ENCODE measurements at regions not wholly inside any gene's neighbourhood (a gene's known extent, or its start where the extent isn't known, plus 50 kb on each side); places are given as distances from the start of the nearest gene placed in this dataset.

DNA sequence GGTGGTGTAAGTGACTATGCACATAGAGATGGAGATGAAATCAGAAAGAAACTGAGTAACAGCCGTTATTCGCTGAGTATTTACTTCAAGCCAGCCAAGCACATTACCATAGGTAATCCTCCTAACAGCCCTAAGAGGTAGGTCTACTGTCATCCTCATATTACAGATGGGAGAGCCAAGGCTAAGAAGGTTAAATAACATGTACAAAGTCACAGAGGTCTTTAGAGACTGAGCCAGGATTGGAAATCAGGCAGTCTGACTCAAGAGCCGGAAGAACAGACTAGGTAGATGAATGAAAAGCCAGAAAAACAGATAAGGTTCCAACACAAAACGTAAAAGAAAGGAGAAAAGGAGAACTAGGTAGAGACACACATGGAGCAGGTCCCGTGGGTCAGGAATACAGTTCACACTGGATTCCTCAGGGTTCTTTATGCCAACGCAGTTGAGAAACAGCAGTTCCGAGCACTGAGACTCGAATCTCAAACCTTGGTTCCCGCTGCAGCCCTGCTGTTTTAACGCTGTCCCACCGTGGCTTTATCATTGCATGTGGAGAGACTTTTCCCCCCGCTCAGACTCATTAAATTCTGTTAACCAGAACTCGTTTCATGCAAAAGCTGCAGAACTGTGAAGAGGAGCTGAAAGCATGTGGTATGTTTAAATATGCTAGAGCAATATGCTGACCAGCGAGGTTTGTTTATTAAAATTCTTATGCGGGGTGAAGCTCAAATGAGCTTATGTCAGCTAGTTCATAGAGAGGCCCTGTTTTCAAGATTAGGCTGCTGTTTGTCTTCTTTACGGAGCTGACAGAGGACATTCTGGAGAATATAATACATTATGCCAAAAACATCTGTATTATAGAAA is 537.9 kb downstream of the CD83 start:
- DNase-seq: no peak

DNA sequence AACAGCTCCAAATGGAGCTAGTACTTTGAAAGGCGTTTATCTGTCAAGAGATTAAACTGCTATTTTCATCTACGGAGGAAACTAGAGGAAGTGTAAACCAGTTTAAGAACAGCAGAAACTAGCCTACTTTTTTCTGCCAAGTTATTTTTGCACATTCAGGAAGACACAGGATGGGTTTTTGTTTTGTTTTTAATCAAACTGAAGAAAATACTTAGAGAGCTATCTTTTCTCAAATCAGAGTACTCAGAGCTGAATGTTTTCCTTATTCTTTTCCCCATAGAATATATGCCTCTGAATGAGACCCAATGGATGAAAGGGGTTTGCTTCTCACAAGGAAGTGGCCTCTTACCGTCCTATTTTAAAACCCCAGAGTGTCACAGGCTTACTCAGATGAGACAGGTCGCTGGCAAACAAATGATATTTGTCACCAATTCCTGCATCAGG is 538.5 kb downstream of the CD83 start:
- DNase-seq: no peak

DNA sequence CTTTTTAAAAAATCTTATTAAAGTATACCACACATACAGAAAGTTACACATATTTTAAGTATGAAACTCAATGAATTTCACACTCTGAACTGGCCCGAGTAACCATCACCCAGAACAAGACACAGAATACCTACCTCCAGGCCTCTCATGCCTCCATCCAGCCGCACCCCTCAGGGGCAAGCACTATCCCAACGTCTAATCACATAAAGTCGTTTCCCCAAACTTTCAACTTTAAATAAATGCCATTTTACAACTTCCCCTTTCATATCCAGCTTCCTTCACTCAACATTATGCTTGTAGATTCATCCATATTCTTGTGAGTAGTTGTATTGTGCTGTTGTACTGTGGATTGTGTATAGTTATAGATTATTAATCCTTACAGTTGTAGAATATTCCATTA is 539.1 kb downstream of the CD83 start:
- no peak for DNase-seq

DNA sequence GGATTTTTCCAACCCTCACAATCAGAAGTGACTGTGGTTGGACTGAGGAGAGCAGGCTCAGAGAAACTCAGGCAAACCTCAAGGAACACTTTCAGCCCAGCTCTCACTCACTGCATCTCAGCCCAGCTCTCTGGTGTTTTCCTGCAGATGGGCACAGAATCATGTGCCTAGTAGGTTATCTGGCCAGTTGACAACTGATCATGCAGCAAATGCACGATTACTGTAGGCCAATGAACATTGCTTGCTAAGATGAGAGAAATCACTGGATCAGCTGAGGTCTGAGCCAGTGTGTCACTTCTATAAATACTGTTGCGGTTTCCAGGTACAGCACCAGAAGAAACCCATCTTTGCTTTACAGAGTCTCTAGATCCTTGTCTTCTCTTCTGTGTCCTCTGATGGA is 540.5 kb downstream of the CD83 start:
- no peak for DNase-seq

DNA sequence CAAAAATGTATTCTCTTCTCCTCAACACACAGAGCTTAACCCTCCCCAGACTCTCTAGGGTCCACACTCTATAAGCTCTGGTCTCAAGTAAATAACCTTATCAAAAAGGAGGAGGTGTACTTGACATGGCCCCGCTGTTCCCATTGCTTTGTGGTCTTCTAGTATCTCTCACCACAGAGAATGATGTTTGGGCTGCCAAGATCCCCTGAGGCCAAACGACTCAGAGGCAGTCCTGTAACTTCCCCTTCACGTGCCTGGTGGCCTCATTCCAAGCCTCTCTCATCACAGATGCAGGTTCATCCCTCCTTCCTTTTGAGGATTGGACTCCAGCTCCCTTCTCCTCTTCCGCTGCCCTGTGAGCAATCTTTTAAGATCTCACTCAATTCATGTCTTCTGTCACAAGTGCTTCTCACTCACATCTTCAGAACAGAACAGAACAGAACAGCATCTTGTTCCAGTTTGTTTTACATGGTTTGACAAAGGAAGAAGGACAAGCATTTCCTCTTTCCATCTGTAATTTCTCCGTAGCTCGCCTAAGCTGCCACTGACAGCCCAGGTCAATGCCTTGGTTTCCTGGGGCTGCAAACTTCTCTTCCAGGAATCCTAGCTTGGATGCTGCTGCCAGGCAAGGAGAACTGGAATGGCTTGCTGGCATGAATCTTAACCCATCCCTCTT is 541.5 kb downstream of the CD83 start:
- DNase-seq: peak; percentile 93

DNA sequence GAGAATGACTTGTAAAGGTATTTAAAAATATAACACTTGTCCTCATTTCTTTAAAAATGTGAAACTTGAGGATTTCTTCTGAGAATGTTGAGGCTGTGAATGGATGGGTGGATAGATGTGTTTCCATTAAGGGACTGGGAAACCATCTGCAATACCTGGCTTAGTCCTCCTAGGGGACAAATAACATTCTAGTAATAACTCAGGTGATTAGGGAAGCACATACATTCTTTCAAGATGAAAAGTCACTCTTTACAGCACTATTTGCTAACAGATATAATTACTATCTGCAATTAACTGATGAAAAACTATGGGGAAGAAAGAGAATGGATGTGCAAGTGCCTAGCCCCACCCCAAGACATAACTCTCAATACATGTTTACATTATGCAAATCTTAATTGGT is 542.3 kb downstream of the CD83 start:
- DNase-seq: no peak

DNA sequence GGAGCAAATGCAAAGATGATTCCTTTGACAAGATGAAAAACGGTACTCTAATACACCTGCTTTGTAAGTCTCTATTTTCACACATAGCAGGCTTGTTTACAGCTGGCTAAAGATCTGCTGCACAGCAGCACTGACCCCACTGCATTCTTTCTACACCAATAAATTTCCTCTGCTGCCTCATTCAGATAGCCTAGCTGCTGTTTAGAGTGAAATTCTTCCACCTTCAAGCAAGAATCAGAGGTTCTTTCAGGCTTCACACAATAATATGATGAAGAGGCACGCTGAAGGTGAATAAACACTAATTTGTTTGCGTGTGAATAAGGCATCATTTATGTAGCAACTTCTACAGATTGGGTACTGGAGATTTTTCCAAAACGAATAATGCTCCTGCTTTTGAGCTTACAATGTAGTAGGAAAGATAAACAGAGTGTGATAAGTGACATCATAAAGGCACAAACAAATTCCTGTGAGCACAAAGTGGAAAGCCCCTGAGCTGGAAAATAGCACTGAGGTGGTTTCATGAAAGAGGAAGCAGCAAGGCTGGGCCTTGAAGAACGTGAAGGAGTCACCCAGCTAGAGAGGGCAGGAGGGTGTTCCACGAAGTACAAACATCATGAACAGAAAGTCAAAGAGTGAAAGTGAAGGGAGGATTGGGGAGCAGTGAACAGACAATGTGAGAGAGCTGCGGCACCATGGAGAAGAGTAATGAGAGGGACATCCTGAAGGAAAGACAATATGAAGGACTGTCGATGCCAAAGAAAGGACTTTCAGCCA is 543.4 kb downstream of the CD83 start:
- DNase-seq: peak; percentile 36

DNA sequence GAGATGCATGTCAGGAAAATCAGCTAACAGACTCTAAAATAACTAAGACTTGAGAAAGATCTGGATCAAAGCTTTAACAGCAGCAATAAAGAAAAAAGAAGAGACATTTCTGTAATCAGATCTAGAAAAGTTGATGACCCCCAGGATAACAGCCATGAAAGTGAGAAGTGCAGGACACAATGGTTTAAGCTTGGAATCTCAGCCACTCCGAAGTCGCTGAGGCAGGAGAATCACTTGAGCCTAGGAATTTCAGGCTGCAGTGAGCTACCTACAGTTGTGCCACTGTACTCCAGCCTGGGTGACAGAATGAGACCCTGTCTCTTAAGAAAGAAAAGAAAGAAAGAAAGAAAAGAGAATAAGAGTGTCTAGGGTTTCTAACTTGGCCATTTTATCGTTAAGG is 544.1 kb downstream of the CD83 start:
- no peak for DNase-seq

DNA sequence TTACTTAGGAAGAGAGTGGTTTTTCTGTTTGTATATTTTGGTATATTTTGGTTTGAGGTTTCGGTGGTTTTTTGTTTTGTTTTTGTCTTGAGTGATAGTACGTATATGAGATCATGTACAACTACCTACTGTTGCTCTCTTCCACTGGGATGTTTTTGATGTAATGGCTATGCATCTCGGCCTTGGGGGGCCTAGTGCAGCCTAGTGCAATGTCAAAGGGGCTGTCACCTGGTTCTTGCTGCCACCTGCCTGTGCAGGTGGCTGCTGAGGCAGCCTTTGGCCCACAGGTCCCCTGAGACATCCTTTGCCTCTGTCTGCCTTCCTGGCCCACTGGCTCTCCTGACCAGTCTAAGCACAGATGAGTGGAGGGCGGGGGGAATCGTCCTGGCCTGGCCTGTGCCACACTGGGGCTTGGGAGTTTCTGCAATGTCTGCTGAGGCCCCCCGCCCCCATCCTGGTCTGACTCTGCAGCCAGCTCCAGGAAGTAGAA is 546.6 kb downstream of the CD83 start:
- no peak for DNase-seq

DNA sequence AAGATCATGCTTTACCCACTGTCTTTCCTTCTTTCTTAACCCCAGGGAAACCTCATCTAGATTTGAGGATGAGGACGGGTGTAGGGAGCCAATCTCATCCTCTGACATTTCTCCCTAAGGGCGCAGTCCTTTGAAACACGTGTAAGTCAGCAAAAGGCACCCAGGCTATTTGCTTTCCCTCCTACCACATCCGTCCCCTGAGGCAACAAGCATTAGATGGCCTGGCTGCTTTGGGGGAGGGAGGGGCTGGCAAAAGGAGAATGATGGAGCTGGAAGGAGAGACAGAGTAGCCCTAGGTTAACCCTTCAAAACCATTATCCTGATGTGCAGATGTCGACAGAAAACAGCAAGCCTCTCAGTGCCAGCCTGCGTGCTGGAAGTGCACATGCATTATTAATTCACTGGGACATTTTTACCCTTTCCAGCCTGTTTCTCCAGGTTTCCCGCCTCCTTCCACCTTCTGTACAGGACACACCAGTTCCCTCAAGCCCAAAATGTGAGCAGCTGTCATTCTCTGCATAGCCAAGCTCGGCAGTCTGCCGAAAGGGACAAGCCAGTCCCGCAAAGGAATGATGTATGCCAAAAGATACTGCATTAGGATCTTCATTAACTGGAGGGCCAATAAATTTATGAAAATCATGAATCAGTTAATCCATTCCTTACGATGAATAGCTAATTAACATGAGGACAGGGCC is 547.2 kb downstream of the CD83 start:
- DNase-seq: peak; percentile 93

DNA sequence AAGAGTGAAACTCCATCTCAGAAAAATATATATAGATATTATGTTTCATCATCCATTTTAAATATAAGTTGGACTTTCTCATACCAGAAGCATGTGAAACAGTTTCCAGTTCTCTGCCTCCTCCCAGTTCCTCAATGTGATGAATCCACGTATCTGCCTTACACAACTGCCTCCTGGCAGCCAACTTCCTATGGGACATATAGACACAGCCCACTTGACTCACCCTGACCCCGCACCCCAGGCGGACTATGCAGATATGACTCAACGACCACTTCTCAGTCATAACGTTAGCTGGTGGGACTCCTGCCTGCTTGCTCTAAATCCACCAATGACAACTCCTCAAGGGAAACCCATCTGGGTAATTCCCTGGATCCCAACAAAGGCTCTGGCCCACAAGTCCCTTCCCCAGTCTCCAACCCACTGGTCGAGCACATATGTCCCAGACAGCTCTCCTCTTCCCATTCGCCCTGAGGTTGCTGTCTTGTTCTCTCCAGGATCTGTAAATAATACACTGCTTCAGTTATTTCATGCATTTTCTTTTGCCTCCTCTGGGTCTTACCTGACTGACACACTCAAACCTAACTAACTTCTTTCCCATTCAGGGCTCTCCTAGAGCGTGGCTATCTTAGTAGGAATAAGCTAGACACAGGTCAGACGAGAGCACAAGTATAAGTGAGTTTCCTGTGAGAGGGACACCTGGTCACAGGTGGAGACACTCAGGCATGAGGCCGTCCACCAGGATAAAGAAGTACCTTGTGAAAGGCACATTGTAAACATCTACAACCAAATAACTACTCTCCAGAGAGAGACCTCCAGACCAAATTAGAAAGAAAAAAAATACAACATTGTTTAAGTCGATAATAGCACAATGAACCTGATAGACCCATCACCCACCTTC is 548.5 kb downstream of the CD83 start:
- DNase-seq: peak; percentile 99

DNA sequence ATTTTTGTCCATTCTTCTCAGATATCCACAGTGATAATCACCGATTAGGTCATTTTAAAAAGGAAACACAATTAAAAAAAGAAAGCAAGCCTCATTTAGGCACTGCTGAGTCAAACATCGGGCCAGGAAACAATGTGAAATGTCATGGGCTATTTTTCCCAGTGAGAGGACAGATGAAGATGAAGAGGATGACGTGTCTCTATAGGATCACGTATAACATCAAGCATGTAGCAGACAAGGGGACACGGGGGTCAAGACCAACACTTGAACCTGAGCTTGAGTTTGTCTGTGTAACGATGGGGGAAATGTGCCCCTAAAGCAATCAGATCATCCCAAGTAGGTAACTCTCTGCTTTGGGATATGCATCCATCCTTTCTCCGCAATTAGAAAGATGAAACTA is 553.2 kb downstream of the CD83 start:
- no peak for DNase-seq

DNA sequence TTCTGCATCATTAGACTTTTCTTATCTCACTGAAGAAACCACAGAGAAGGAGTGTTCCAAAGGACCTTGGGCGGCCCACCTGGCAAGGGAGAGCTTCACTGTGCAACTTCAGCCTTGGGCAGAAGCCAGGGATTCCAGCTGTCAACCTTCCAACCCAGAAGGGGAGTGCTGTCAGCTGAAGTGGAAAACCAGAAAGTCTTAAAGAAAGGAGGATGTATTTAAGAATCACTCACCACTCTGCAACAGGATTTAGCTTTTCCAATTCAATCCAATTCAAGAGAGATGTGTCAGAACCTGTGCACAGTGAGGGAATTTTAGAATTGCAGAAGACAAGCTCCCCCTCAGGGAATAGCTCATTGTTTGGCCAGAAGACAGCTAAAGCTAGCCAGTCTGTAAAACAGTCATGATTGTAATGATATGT is 553.7 kb downstream of the CD83 start:
- DNase-seq: no peak

DNA sequence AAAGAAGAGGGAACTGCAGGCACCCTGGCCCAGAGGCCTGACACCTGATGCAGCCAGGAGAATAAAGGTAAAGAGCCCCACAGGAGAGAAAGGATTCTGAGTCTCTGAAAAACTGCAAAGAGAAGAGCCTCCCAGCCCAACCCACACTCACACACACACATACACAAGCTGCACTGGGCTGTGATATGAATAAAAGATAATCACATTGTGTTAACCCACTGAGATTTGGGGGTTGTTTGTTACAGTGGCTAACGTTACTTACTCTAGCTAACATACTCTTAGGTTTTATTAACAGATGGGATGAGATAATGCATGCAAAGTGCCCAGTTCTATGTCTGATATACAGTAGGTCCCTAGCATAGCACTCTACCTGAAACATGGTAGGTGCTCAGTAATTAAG is 554.4 kb downstream of the CD83 start:
- no peak for DNase-seq

DNA sequence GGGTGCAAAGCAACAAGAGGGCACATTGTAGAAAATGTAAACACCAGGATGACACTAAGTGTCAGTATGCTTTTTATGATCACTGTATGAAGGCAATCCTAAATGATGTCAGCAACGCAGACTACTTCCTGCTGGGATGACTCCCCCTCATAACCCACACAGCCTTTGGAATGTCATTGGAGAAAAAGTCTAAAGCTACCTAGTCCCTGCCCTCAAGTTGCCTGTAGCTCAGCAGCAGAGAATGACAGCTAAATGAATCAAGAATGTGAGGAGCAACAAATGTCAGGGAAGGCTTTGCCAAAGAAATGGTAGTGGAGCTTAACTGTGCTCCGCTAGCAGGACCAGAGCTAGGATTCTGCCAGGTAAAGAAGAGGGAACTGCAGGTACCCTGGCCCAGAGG is 555.6 kb downstream of the CD83 start:
- DNase-seq: peak; percentile 81

DNA sequence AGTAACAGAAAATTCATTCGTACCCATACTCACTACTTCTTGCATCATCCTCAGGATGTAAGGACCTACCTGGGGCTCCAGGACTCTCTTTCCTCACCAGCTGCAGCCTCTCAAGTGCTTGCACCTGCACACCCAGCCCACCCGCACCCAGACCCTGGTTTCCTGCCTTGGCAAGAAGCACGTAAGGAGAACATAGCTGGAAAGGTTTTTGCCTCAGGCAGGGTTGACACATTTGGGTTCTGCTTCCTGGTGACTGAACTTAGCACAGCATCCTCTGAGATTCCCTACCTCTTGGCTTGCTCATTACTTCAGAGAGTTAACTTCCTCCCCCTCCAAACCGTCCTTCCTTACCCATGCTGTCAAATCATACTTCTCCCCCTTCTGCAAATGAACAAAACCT is 556.9 kb downstream of the CD83 start:
- DNase-seq: peak; percentile 18

DNA sequence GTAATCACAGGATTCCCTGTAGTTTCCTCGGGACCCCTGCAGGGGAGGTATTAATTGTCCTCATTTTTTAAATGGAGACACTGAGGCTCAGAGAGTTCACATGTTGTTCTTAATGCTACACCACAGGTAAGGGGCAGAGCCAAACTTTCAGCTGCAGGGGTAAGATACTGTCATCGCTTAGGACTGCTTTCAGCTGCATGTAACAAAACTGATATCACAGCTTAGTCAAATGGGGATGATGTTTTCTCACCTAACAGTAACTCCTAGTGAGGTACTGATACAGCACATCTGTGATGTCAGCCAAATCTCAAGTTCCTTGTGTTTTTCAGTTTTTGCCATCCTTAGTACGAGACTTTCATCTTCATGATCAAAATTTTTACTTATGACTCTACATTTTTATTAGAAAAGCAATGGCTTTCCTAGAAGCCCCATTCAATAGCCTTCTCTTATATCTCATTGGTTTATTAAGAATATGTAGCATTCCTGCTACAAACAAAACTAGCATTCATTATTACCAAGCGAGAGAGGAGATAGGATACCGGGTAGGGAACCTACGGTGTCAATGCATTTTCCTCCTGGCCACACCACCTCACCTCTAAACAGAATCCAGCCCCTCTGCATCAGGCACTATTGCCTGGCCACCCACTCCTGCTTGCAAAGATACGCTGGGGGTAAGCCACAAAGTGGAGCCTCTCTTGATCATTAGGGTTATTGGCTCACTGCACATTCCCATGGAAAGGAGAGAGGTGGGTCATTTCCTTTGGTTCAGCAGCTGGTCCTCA is 557.5 kb downstream of the CD83 start:
- no peak for DNase-seq

DNA sequence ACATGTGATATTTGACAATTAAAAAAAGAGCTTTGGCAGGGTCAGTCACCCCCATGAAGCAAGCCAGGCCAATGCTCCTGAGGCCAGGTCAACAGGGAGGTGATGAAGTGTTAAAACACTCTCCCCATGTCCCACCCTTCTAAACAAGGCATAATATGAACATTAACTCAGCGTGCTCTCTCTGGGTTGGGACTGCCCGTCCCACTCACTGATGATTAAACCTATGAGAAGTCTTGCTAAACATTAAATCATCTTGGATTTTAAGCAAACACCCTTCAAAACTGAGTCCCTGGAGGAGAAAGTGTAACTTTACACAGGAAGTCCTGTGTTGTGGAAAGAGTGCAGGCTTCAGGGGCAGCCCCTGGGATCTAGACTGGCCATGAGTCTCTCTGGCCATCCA is 558.5 kb downstream of the CD83 start:
- DNase-seq: peak; percentile 52

DNA sequence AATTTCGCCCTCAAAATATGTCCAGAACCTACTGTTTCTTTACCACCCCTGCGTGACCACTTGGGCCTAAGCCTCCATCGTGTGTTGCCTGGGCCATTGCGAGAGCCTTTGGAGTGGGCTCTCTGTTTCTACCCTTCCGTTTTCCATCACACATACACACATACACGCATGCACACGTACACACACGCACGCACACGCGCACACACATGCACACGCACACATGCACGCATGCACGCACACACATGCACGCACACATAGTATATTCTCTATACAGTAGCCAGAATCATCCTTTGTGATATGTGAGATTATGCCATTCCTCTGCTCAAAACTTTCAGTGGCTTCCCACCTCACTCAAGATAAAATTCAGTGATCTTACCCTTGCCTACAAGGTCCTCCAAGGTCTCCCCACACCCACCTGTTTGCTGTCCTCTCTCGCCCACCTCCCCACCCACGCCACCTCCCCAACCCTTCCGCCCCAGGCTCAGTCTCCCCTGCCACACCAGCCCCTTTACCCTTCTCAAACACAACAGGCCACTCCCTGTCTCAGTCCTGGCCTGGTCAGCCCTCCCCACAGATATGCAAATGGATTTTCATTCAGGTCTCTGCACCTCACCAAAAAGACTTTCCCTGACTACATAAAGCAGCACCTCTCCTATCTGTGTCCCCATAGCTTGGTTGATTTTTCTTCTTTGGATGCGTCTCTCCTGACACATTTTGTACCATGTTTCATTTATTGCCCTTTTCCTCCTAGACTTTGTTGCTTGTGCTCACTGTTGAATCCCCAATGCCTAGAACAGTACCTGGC is 559.6 kb downstream of the CD83 start:
- no peak for DNase-seq

Measured in EL (cell line).